ENCODE measurements at regions not wholly inside any gene's neighbourhood (a gene's known extent, or its start where the extent isn't known, plus 50 kb on each side); places are given as distances from the start of the nearest gene placed in this dataset.
"Not testable (repeated sequence)": the region's sequence is repeated elsewhere in the genome, so short reads cannot be mapped to it uniquely, and the experiment has no call there.

DNA sequence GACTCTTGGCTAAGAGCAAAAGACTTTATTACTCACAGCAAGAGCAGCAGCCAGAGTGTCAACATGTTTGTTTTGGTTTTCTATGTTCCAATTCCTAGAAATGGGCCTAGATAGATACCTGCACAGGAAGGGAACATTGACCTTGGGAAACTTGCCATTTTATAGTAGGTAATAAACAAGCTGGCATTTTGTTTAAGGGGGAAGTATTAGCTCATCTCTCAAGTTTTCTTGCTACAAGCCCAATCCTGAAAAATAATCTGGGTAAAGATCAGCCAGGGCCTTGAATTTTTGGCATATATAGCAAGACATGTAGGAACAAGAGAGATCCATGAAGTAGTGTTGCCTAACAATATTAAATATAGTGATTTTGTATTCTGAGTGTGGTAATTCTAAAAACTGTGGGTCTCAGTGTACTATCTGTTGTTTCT, 51.4 kb upstream of the RGL1 start:
- DNase-seq (ENCODE audit: extremely low read depth, low read depth, low spot score), result no peak

DNA sequence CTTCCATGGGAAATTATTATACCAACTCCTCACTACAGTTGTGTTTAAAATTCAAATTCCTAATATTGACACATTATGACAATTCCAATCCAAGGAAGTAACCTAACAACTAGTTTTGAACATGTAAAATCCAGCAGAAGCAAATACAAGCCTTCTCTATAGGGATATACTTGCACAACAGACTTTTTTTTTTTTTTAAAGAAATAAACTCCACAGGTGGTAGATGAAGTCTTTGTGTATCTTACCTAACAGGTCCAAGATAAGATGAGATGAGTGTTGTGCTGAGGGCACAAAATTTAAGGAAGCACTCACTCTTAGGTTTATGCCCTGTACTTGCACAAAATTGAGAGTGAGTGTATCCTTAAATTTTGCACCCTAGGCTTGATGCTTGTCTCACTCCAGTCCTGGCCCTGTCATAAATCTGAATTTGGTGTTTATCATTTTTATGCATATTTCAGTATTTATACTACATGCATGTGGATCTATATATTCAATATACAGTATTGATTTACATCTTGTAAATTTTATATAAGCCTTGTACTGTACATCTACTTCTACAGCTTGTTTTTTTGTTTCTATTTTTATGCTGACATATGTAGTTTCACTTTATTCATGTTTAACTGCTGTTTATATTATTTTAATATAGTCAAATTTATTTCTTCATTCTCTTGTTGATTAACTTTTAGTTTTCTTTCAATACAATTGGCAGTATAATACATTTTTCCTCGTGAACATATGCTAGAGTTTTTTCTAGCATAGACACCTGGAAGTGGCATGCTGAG, 60.6 kb upstream of the RGL1 start:
- DNase-seq (ENCODE audit: extremely low read depth, low read depth, low spot score), result no peak

DNA sequence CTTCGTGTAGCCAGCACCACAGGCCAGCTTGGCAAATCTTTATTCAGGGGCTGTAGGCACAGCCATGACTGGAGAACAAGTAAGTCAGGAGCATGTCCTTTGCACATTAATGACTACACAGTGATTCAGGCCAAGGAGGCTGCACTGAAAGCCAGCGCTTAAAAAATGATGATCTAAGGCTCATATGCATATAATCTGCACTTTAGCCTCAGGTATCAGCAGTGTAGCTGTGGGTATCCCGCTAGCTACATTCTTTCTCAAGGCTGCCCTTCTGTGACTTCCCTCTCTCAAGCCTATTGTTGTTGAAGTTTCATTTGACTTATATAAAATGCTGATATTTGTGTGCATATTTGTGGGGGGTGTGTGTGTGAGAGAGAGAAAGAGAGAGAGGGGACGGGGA, 62.6 kb upstream of the RGL1 start:
- no peak for DNase-seq (ENCODE audit: extremely low read depth, low read depth, low spot score)

DNA sequence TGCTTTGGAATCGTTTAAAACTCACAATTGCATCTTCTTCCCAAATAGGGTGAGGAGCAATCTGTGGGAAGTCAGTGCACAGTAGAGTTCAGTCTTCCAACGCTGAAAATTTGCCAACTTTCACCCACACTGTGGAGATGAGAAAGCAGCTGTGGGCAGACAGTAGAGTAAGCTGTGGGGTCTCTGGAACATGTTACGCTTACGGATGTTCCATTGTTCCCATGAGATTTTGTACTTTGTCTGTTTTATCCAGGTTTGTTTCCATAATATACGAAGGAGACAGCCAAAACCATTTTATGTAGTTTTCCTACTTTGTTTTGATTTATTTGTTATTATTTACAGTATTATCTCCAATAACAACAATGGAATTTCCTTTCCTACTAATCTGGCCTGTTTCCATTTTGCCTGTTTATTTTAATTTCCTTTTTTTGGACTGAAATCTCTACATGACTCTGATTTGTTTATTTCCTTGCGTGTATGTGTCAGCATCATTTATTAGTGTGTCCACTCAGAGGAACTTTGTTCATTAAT, 65.1 kb upstream of the RGL1 start:
- DNase-seq (ENCODE audit: extremely low read depth, low read depth, low spot score), result no peak

DNA sequence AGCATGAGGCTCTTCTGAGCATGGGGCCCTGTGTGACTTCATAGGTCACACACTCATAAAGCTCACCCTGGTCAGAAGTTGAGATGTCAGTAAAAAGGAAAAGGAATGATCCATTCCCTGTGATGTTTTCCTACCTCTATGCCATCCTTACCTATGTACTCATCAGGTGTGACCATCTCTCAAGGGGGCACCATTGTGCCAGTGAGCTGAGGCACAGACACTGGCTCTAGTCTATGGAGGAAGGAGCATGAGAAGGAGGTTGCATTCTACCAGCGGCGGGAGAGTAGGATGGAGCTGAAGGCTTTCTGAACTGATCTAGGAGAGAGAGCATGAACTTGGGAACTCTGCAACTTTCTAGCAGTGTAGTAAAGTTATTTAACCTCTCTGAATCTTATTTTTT, 65.8 kb upstream of the RGL1 start:
- no peak for DNase-seq (ENCODE audit: extremely low read depth, low read depth, low spot score)

DNA sequence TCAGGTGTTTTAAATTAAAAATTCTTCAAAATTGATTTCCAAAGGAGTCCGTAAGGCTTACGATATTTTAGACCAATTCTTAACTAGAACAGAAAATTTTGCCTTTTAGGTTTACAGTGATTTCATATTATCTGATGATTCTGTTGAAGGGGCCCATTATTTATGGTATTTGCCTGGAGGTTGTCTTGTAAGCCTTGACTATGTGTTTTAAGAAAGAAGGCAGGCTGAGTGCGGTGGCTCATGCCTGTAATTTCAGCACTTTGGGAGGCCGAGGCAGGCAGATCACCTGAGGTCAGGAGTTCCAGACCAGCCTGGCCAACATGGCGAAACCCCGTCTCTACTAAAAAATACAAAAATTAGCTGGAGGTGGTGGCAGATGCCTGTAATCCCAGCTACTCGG, 67.0 kb upstream of the RGL1 start:
- not testable (repeated sequence) for DNase-seq (ENCODE audit: extremely low read depth, low read depth, low spot score)

DNA sequence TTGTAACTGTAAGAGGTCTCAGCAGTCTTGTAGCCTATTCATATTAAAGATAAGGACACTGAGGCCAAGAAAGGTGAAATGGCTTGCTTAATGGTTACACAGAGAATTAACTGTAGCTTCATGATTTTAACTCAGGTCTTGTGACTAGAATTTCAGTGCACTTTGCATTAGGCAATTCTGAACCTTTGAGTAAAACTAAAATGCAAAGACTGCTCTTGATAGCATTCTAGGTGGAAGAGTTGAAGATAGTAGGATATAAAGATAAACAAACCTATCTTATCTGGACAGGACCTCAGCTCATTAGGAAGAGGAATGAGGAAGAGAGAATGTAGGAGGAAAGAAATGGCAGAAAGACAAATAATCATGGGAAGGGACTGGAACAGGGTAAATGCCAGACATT, 68.6 kb upstream of the RGL1 start:
- no peak for DNase-seq (ENCODE audit: extremely low read depth, low read depth, low spot score)

DNA sequence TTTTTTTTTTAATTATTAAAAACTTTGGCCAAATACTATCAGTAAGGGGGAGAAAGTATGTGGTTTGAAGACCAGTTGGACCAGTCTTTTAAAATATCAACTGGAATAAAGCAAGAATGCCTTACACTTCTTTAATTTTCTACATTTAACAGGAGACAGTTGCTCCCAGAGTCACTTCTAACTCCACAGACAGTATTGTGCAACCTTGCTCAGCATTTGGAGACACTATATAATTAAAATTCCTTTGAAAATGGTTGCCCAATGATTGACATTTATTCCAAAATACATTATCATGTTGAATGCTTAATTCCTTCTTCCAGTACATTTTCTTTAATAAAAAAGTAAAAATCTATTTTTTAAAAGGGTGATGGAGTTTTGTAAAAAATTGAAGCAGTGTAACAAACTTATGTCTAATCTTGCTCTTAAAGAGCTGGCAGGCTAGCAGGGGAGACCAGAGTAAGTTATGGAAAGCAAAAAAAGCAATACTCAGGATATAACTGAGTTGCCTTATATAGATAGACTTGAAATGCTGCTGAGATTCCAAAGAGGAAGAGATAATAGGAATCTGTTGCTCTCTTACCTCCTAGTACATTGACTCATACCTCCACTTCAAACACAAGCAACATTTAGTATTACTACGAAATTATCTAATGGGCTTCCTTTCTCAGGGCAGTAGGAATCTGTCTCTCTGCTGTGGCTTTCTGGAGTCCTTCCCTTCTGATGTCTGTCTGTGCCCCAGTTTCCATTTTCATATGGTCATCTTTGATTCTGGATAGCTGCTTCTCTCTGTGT, 69.7 kb upstream of the RGL1 start:
- DNase-seq (ENCODE audit: extremely low read depth, low read depth, low spot score), result no peak

DNA sequence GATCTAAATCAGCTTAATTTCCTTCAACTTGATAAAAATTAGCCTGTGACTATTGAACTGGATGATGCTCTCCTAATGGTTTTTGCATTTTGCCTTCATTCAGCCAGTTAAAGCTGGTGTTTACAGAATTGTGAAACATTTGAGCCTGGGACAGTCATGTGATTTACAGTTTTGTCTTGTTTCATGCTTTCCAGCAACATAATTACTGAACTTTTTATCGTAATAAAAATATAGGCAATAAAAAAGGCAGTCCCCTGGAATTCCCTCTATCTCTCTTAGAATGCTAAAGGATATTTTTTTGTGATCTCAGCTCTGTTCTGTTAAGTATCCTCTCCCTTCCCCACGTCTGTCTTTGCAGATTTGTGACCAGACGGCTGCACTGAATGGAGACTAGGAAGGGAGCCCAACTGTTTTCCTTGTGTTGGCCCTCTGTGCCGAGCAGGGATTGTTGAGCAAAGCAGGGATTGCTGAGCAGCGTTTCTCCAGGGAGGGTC, 70.3 kb upstream of the RGL1 start:
- DNase-seq (ENCODE audit: extremely low read depth, low read depth, low spot score), result no peak

DNA sequence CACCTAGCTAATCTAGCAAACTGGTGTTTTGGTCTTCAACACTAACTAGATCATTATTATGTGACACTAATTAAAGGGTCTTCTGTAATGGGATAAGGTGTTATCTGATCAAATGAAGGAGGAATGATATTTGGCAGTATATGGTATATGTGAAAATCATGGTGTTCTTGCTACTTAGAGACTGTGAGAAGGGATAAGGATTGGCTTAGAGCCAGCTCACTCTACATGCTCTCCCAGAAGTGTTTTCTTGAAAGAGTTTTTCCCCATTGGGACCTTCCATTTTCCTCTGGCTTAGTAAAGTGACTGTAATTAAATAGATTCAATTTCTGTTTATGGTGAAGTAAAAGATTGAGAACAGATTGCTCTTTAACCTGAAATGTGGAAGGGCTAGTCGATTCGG, 71.2 kb upstream of the RGL1 start:
- DNase-seq (ENCODE audit: extremely low read depth, low read depth, low spot score), result no peak

DNA sequence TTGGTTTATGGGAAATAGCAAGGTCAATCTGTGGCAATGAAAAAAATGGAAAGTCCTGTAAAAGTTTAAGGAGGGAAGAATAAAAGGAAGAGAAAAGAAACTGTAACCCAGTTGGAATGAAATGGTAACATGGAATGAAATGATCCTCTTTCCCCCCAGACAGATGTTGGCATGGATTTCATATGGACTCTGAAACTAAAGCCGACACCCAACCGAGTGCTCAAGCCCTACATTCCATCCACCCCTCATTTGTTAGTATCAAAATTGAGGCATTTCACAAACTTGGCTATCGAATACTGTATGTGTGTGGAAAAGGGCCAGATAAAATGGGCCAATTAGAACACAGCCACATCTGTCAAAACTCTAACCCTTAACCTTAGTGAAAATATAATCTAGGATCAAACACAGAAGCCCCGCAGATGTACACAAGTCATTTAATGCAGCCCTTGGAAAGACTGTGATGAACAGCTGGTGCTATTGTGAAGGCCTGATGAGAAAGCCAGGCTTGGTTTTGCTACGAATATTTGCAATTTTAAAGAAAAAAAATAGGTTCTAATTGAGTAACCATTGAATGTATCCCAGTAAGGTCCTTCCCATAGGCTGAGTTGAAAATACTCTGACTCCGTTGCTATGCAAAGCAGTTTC, 72.6 kb upstream of the RGL1 start:
- DNase-seq (ENCODE audit: extremely low read depth, low read depth, low spot score), result no peak

DNA sequence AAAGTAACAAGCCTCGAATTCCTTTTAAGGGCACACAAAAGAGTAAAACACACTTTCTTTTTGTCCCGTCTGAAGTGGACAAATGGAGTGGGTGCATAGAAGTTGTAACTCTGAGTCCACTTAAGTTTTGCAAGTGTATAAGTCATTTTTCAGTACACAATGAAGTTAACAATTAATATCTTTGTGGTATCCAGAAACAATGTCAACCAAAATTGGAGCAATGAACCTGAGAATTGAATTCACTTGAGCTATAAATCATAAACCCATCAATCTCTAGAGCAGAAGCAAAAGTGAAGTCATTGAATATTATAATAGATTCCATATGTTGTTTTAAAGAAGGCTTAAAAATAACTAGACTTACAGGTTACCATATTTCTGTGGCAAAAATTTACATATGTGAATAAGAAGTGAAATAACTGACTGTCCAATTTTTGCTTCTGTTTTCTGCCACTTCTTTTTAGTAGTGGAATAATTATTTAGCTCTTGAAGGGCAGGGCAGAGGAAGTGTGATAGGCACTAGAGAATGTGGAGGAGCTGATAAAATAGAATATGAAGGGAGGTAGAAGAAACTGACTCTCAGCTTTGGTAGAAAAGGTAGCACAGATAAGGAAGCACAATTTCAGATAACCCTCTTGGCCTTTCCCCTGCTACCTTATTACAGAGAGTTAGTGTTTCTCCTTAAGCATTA, 73.9 kb upstream of the RGL1 start:
- DNase-seq (ENCODE audit: extremely low read depth, low read depth, low spot score), result no peak

DNA sequence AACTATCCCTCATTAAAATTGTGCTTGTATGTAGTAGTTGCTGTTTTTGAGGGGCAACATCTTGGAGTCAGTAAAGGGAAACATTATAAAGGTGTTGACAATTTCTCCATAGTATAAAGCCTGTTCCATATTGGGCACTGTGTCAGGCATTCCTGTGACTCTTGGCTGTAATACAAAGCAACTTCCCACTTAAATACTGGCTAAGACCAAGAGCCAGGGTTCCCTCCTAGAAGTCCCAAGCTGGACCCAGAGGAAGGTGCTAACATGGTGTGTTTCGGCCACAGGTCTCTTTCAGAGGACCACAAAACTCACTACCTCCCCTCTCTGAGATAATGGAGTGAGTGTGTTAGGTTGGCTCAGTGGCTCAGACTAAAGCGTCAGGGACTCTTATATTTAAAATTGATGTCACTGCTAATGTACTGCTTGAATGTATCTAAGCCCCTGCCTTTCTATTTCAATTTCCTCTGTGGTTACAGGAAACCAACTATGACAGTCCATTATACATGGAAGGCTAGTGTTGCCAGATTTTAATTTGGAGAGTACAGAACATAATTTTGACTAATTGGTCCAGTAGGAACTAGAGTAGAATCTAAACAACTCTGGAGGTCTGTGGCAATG, 74.7 kb upstream of the RGL1 start:
- DNase-seq (ENCODE audit: extremely low read depth, low read depth, low spot score), result no peak

DNA sequence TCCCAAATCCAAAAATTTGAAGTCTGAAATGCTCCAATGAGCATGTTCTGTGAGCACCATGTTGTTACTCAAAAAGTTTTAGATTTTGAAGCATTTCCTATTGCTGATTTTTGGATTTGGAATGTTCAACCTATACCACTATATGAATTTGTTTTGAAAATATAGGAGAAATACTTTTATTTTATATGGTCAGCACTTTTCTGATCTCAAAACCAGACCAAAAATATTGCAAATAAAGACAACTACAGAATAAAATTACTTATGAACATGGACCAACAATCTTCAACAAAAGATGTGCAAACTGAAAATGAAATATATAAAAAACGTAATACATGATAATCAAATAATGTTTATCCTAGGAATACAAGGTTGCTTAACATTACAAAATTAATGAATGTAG, 73.7 kb upstream of the APOBEC4 start:
- no peak for DNase-seq (ENCODE audit: extremely low read depth, low read depth, low spot score)

DNA sequence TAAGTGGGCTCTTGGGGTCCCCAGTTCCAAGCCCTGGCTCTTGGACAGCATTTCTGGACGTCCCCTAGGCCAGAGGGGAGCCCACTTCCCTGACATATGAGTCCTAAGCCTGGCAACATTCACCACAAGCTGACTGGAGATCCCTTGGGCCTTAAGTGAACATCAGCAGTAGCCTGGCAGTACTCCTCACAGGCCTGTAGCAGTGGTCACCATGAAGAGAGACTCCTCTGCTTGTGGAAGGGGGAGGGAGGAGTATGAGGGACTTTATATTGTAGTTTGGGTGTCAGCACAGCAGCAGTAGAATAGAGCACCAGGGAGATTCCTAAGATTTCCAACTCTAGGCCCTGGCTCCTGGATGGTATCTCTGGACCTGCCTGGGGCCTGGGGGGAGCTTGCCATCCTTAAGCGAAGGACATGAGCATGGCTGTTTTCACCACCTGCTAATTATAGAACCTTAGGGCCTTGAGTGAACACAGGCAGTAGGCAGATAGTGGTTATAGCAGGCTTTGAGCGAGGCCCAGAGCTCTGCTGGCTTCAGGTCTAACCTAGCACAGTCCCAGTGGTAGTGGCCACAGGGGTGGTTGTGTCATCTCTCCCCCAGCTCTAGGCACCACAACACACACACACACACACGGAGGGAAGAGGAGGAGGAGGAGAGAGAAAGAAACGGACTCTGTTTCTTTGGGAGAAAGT, 71.4 kb upstream of the APOBEC4 start:
- no peak for DNase-seq (ENCODE audit: extremely low read depth, low read depth, low spot score)

DNA sequence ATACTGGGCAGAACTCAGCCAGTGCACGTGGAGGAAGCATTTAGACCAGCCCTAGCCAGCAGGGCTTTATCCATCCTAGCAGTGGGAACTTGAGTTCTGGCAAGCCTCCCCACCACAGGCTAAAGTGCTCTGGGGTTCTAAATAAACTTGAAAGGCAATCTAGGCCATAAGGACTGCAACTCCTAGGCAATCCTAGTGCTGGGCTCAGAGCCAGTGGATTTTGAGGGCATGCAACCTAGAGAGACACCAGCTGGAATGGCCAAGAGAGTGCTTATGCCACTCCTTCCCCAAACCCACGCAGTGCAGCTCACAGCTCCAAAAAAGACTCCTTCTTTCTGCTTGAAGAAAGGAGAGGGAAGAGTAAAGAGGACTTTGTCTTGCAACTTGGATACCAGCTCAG, 70.5 kb upstream of the APOBEC4 start:
- no peak for DNase-seq (ENCODE audit: extremely low read depth, low read depth, low spot score)

DNA sequence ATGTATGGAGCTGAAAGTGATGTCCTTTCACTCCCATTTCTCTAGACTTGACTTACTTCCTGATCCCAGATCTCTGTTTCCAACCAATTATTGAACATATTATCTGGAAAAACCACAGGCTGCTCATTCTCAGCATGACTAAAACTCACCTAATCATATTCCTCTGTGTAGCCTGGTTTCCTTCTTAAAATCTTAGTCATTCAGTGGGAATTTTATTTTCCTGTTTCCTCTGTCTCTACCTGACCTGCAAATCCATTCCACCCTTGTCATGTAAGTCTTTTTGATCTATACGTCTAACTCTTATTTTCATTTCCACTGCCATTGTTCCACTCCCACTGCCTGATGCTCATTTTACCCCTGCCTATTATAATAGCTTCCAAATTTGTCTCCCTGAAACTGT, 67.9 kb upstream of the APOBEC4 start:
- DNase-seq (ENCODE audit: extremely low read depth, low read depth, low spot score), result no peak

DNA sequence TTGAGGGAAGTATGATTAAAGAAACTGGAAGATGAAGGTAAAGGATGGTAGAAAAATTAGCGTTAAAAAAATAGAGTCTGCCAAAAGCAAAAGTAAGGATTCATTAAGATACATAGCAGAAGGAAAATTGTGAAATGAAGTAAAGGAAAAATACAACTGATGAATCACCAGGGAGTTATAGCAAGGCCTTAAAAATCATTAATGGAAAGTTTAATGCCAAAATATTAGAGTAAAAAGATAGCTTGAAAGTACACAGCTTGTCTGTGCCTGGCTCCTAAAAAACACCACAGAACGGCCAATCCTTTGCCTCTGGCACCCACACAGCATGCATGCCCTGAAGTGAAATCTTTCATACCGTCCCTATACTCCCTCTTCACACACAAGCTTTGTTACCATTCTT, 66.9 kb upstream of the APOBEC4 start:
- DNase-seq (ENCODE audit: extremely low read depth, low read depth, low spot score), result no peak

DNA sequence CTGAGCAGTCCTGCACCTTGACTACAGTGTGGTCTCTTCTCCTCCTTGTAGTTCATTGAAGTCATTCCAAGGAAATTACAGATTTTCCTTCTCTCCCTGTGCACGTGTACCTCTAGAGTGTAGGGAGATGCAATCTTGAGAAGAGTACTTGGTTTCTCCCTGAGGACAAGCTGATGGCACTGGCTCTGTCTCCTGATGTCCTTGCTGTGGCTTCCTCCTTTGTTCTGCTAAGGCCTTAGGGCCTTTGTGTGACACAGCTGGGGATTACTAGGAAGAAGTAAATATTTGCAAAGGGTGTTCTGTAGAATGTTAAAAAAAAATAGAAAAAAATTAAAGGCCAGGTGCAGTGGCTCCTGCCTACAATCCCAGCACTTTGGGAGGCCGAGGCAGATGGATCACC, 66.2 kb upstream of the APOBEC4 start:
- no peak for DNase-seq (ENCODE audit: extremely low read depth, low read depth, low spot score)

DNA sequence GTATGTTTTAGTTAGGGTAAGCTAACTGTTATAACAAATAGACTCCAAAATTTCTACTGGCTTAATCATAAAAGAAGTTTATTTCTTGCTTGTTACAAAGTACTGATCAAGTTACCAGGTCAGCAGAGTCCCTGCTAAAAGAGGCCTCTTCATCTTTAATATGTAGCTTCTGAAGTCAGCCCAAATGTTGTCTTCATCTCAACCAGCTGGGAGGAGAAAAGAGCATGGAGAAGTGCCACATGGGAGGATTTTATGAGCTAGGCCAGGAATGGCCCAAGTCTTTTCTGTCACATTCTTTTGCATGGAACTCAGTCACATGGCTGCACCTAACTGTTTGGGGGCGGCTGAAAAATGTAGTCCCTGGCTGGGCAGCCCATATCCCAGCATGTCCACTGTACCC, 63.2 kb upstream of the APOBEC4 start:
- DNase-seq (ENCODE audit: extremely low read depth, low read depth, low spot score), result no peak
